K562 (cell line): ENCODE measurements at regions not wholly inside any gene's neighbourhood (a gene's known extent, or its start where the extent isn't known, plus 50 kb on each side); places are given as distances from the start of the nearest gene placed in this dataset.

Experiments used
- ATAC-seq: fragments of 200-7000 bp; cut with Tn5 transposase; 3 replicates; pipeline ENCODE4 v1.9.1; 2020; ENCODE audit warnings: moderate library complexity
- BruUV-seq: library from RNA; stranded (reverse); fragments of 400-500 nt; replicated peaks from 2 replicates; lab custom pipeline; 2021; lab: Mats Ljungman, UMichigan
- CTCF ChIA-PET: fragments of 300-600 bp; formaldehyde crosslinking; extraction: SDS; loops from one replicate; lab custom pipeline; 2021; ENCODE audit warnings: low intra/inter-chr PET ratio; lab: Yijun Ruan, JAX
- POLR2A ChIA-PET: fragments of 300-600, 350-650 bp; sonication (Branson Sonifier 250); formaldehyde crosslinking; extraction: SDS; loops from one replicate; lab custom pipeline; 2021; ENCODE audit warnings: antibody characterized with exemption, inconsistent platforms; lab: Yijun Ruan, JAX
- DNase-seq, 4 experiments: peaks; one replicate each; pipeline versions ENCODE4 v3.0.0 to v3.0.0-alpha.2; 2011 to 2018; ENCODE audit warnings: low spot score in 3 of 4, mixed read lengths in 3 of 4; ENCODE audit errors: extremely low read depth in 1 of 4
- FAIRE-seq: peaks from 2 replicates; lab custom pipeline; 2011; peaks lifted over from hg19 to GRCh38; lab: Jason Lieb, UNC
- H2AFZ ChIP-seq: 2 replicates; pipeline ENCODE4 v1.6.0; 2011; ENCODE audit warnings: low read depth, low read length, control low read depth, inconsistent platforms
- H3K27ac ChIP-seq: fragments of 200-600 bp; 3 replicates; pipeline ENCODE4 v1.8.0; 2011; ENCODE audit warnings: low read depth, mild to moderate bottlenecking, control low read depth, inconsistent platforms, low read length, moderate library complexity, mixed read lengths; ENCODE audit errors: extremely low read depth
- H3K27me3 ChIP-seq, 2 experiments: fragments of 300-600 bp in 1 of 2; 2 replicates in 1 of 2; 3 replicates in 1 of 2; pipeline versions ENCODE4 v1.6.0 to v1.8.0; 2011; ENCODE audit warnings: inconsistent platforms in 2 of 2, low read length in 2 of 2, mild to moderate bottlenecking in 1 of 2, mixed read lengths in 1 of 2, moderate library complexity in 1 of 2; ENCODE audit not compliant: control insufficient read depth in 2 of 2, insufficient read depth in 2 of 2
- H3K36me3 ChIP-seq: fragments of 300-600 bp; 3 replicates; pipeline ENCODE4 v1.8.0; 2011; ENCODE audit warnings: mild to moderate bottlenecking, low read length, inconsistent platforms; ENCODE audit not compliant: control insufficient read depth, insufficient read depth
- H3K4me1 ChIP-seq, 2 experiments: fragments of 200-600 bp in 1 of 2; replicated peaks in 1 of 2; 2 replicates in 1 of 2; 3 replicates in 1 of 2; pipeline versions ENCODE4 v1.5.1 to v1.8.0; 2011; ENCODE audit warnings: inconsistent platforms in 2 of 2, low read length in 2 of 2, mild to moderate bottlenecking in 1 of 2, mixed read lengths in 1 of 2, moderate library complexity in 1 of 2; ENCODE audit not compliant: control insufficient read depth in 2 of 2, insufficient read depth in 2 of 2
- H3K4me2 ChIP-seq: 2 replicates; pipeline ENCODE4 v1.6.1; 2011; ENCODE audit warnings: low read length, control low read depth, inconsistent platforms, mixed read lengths; ENCODE audit not compliant: insufficient read depth
- H3K4me3 ChIP-seq: fragments of 200-600 bp; sonication (generic), shearing (Covaris generic); 2 replicates; pipeline ENCODE4 v1.5.1; 2016; ENCODE audit warnings: control low read depth, inconsistent platforms
- H3K79me2 ChIP-seq: fragments of 200-600 bp; 3 replicates; pipeline ENCODE4 v1.8.0; 2011; ENCODE audit warnings: low read length, inconsistent platforms; ENCODE audit not compliant: control insufficient read depth, insufficient read depth
- H3K9ac ChIP-seq, 2 experiments: 2 replicates each; pipeline versions ENCODE4 v1.6.0 to v1.6.1; 2011; ENCODE audit warnings: low read depth in 2 of 2, low read length in 2 of 2, control low read depth in 1 of 2, inconsistent platforms in 1 of 2, mild to moderate bottlenecking in 1 of 2, mixed read lengths in 1 of 2; ENCODE audit not compliant: insufficient read depth in 1 of 2
- H3K9me1 ChIP-seq: one replicate; pipeline ENCODE4 v1.6.0; 2011; ENCODE audit warnings: inconsistent platforms, mild to moderate bottlenecking, low read length, moderate library complexity; ENCODE audit not compliant: control insufficient read depth, insufficient read depth
- H3K9me3 ChIP-seq: replicated peaks from 2 replicates; pipeline ENCODE4 v1.5.1; 2011; ENCODE audit warnings: low read depth, low read length, inconsistent platforms; ENCODE audit not compliant: control insufficient read depth, insufficient read depth
- H4K20me1 ChIP-seq: replicated peaks from 2 replicates; pipeline ENCODE4 v1.6.1; 2011; ENCODE audit warnings: low read length, inconsistent platforms, mixed read lengths; ENCODE audit not compliant: control insufficient read depth, insufficient read depth
- ATF7 ChIP-seq: fragments of 450-650 bp; IDR thresholded peaks from 2 replicates; pipeline ENCODE4 v1.7.1; 2014; ENCODE audit warnings: mild to moderate bottlenecking, moderate library complexity
- CHD7 ChIP-seq: fragments of 200-600 bp; sonication (generic); IDR thresholded peaks from one replicate; pipeline ENCODE4 v1.6.1; 2012; ENCODE audit warnings: mild to moderate bottlenecking, low read depth, low read length, inconsistent platforms
- CTCF ChIP-seq, 3 experiments: IDR thresholded peaks in 2 of 3; conservative IDR thresholded peaks in 1 of 3; 2 replicates each; pipeline ENCODE4 v1.5.1; 2011 to 2012; ENCODE audit warnings: low read length in 3 of 3, mild to moderate bottlenecking in 3 of 3, control low read depth in 2 of 3, improper control_type of control experiment in 1 of 3, inconsistent platforms in 1 of 3, low read depth in 1 of 3, mixed read lengths in 1 of 3, moderate library complexity in 1 of 3; ENCODE audit not compliant: insufficient read depth in 2 of 3
- NCOA1 ChIP-seq: fragments of 450-650 bp; IDR thresholded peaks from 2 replicates; pipeline ENCODE4 v1.6.1; 2016; ENCODE audit warnings: low read depth
- XRCC3 ChIP-seq: fragments of 450-650 bp; IDR thresholded peaks from 2 replicates; pipeline ENCODE4 v1.6.1; 2017; ENCODE audit warnings: mild to moderate bottlenecking, moderate library complexity
- ZNF146 ChIP-seq: IDR thresholded peaks from one replicate; pipeline ENCODE4 v1.6.1; 2018; ENCODE audit warnings: missing compliant biosample characterization; ENCODE audit not compliant: unreplicated experiment
- WGBS: fragments of 100-300 bp; shearing (Covaris generic); methylation state at CpG from one replicate; pipeline ENCODE4 v1.1.6; 2016; ENCODE audit warnings: low coverage, mixed read lengths; ENCODE audit not compliant: insufficient coverage; ENCODE audit errors: missing lambda C conversion rate; 5-methylcytosine and 5-hydroxymethylcytosine counted together
- in situ Hi-C: fragments of 300-500 bp; cut with MboI; formaldehyde crosslinking; loops from 4 replicates; pipeline ENCODE4 v1.15.0; 2018; ENCODE audit warnings: inconsistent platforms, mixed read lengths
- intact Hi-C: fragments of 100-400 bp; cut with micrococcal nuclease; formaldehyde crosslinking; loops from 2 replicates; pipeline ENCODE4 v1.14.2; 2022

DNA sequence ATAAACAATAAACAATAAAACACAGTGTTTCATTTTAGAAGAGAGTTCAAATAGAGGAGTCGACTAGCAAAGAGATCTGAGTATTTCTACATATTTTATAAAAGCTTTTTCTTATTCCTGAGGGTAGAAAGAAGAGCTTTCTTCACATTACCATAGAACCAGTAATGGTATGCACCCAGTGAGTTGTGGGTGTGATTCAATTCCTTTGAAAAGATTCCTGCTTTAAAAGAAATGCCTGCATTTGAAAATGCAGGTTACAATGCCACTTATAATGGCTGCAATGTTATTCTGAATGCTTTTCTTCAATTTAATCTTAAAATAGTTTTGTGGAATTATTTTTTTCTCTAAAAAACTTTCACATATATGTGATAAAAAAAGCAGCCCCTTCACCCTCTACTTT is 178.1 kb downstream of the CDC14C start:
- H3K36me3 ChIP-seq = no peaks in the 10 kb centered on the region
- ATAC-seq (no peak), DNase-seq (no peak), FAIRE-seq (no peak)
- BruUV-seq = no TSS peak
- H3K79me2 ChIP-seq = no peaks in the 10 kb centered on the region
- no peaks in the 10 kb centered on the region for H3K4me1 ChIP-seq
- H2AFZ ChIP-seq = no peak overlapping the region
- H3K4me2 ChIP-seq = no peak overlapping the region
- no peaks in the 10 kb centered on the region for H4K20me1 ChIP-seq
- no peak overlapping the region for H3K4me3 ChIP-seq
- no peak overlapping the region for H3K9ac ChIP-seq
- no peaks in the 10 kb centered on the region for H3K9me3 ChIP-seq
- ChIA-PET CTCF (no interaction called here), POLR2A (no interaction called here)
- no peaks in the 10 kb centered on the region for H3K27me3 ChIP-seq
- in situ Hi-C loops = no loop called here
- no peaks in the 10 kb centered on the region for H3K9me1 ChIP-seq
- intact Hi-C loops = no loop called here
- no peak overlapping the region for H3K27ac ChIP-seq
- 0% methylated on average over 1 of the region's 1 CpG for WGBS
- TF ChIP-seq ATF7 (no peak), CHD7 (no peak), CTCF (IDR thresholded peaks at IDR 0.05 in 2 of 3, conservative IDR thresholded peaks at IDR 0.05 in 1 of 3; ENCODE audit: insufficient read depth in 2 of 3, low read depth in 1 of 3, low read length in 3 of 3) (no peak), NCOA1 (no peak), ZNF146 (CRISPR knock-in tag) (no peak), XRCC3 (no peak)
